Testis (tissue), 2 donors: ENCODE measurements at regions not wholly inside any gene's neighbourhood (a gene's known extent, or its start where the extent isn't known, plus 50 kb on each side); places are given as distances from the start of the nearest gene placed in this dataset.

Experiments used
- DNase-seq: peaks from one replicate; pipeline ENCODE4 v3.0.0-alpha.2; 2019
- H3K27ac ChIP-seq, 2 donors: fragments of 200-600 bp; sonication (generic); one replicate each; pipeline ENCODE4 v1.5.1; 2019
- H3K27me3 ChIP-seq: fragments of 200-600 bp; sonication (generic); one replicate; pipeline ENCODE4 v1.5.1; 2019
- H3K36me3 ChIP-seq: fragments of 200-600 bp; sonication (generic); one replicate; pipeline ENCODE4 v1.5.1; 2017; ENCODE audit warnings: low read depth; ENCODE audit errors: missing control alignments
- H3K4me1 ChIP-seq: fragments of 200-600 bp; sonication (generic); one replicate; pipeline ENCODE4 v1.5.1; 2019
- H3K4me3 ChIP-seq, 2 donors: fragments of 200-600 bp; sonication (generic); one replicate each; pipeline ENCODE4 v1.5.1; 2017 to 2019
- H3K9me3 ChIP-seq: fragments of 200-600 bp; sonication (generic); one replicate; pipeline ENCODE4 v1.5.1; 2017
- POLR2A ChIP-seq: fragments of 450-650 bp; IDR thresholded peaks from one replicate; pipeline ENCODE4 v1.6.1; 2017; ENCODE audit warnings: antibody characterized with exemption, mild to moderate bottlenecking, moderate library complexity
- WGBS, 2 donors: methylation state at CpG; one replicate each; pipeline ENCODE4 v1.1.5; 2018; 5-methylcytosine and 5-hydroxymethylcytosine counted together
- intact Hi-C: fragments of 100-400 bp; cut with DNase I; formaldehyde crosslinking; loops from one replicate; pipeline ENCODE4 v1.15.1; 2023; ENCODE audit warnings: low total_unique reads
- TF ChIP-seq, protein P1 (sequence below), 3 experiments: fragments of 450-650 bp in 2 of 3; fragments of 200-600 bp in 1 of 3; sonication (generic) in 1 of 3; IDR thresholded peaks; one replicate each; pipeline ENCODE4 v1.5.1; 2016 to 2019; ENCODE audit warnings: antibody characterized with exemption in 3 of 3, mild to moderate bottlenecking in 2 of 3, moderate library complexity in 1 of 3

DNA sequence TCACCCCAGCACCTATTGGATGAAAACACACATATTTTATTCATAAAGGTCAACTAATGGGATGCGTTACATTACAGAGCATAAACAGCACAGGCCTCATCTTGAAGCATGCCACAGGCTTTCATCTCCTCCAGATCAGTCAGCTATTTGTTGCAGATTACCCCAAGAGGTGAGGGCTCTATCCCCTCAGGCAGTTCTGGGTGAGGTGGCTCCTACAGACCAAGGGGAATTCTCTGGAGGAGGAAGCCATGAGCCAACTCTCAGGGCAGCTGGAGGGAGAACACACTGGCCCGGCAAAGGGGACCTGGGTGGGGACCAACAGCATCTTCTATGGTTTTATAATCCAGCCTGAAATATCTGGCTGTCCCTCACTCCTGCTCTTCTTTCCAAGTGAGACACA is 126.4 kb upstream of the BTBD3 start:
- Histone ChIP-seq H3K27me3 (no peaks in the 10 kb centered on the region), H3K4me1 (no peaks in the 10 kb centered on the region), H3K27ac (no peak overlapping the region), H3K9me3 (no peaks in the 10 kb centered on the region), H3K36me3 (no peaks in the 10 kb centered on the region), H3K4me3 (no peak overlapping the region)
- TF ChIP-seq, protein P1, sequence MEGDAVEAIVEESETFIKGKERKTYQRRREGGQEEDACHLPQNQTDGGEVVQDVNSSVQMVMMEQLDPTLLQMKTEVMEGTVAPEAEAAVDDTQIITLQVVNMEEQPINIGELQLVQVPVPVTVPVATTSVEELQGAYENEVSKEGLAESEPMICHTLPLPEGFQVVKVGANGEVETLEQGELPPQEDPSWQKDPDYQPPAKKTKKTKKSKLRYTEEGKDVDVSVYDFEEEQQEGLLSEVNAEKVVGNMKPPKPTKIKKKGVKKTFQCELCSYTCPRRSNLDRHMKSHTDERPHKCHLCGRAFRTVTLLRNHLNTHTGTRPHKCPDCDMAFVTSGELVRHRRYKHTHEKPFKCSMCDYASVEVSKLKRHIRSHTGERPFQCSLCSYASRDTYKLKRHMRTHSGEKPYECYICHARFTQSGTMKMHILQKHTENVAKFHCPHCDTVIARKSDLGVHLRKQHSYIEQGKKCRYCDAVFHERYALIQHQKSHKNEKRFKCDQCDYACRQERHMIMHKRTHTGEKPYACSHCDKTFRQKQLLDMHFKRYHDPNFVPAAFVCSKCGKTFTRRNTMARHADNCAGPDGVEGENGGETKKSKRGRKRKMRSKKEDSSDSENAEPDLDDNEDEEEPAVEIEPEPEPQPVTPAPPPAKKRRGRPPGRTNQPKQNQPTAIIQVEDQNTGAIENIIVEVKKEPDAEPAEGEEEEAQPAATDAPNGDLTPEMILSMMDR (IDR thresholded peaks at IDR 0.05): no peak
- TF ChIP-seq POLR2A: no peak
- intact Hi-C loops: no loop called here
- no peak for DNase-seq
- 68 to 86% methylated on average over 2 of the region's 2 CpGs for WGBS, 2 donors

DNA sequence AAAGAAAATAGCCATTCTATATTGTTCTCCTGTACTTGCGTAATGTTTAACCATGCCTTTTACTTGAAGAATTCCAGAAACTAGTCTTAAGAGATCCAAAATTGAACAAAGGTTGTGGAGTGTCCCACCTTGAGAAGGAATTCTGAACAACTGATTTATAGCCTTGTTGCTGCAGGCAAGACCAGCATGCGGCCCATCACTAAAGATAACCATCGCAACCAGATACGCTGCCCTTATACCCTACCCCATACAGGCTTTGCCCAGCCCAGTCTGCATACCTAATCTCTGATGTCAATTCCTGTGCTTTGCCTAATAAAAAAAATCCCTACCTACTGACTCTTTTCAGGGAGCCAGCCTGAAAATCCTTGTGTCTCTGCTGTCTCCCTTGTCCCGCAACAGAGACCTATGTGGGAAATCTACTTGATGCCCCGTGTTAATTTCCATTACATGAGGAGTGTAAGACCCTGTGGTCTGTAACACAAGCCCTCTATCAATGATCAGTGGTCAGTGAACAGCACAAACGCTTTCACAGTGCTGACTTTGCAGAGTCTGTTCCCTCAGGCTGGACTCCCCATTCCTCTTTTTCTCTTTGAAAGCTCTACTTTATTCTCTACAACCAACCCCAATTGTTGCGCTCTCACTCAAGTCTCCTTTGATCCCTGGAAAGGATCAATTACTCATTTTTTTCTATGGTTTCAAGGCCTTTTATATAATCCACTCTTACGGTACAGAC is 125.7 kb upstream of the BTBD3 start:
- Histone ChIP-seq H3K4me1 (no peaks in the 10 kb centered on the region), H3K36me3 (no peaks in the 10 kb centered on the region), H3K9me3 (no peaks in the 10 kb centered on the region), H3K4me3 (no peak overlapping the region), H3K27me3 (no peaks in the 10 kb centered on the region), H3K27ac (no peak overlapping the region)
- intact Hi-C loops: no loop called here
- no peak for TF ChIP-seq POLR2A
- TF ChIP-seq, protein P1 (IDR thresholded peaks at IDR 0.05): no peak
- 85 to 87% methylated on average over 9 of the region's 9 CpGs for WGBS, 2 donors
- DNase-seq: no peak

DNA sequence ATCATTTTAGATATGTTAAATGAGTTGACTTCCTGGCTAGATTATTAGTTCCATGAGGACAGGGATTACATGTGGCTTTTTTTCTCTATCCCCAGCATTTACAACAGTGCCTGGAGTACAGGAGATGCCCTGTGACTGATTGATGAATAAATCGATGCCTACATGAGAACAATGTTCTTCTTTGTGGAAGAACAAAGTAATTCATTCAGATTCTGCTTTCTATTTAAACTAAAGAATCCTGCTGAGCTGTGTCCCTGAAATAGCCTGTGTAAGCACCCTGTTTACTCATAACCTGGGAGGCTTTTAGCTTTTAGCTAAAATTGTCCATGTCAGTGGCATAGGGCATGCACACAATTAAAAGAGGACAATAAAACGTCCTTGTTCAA is 125.1 kb upstream of the BTBD3 start:
- H3K4me3 ChIP-seq: no peak overlapping the region
- 62 to 75% methylated on average over 2 of the region's 2 CpGs for WGBS, 2 donors
- no peaks in the 10 kb centered on the region for H3K27me3 ChIP-seq
- no peak for TF ChIP-seq POLR2A
- TF ChIP-seq, protein P1 (IDR thresholded peaks at IDR 0.05): no peak
- H3K27ac ChIP-seq: no peak overlapping the region
- no peaks in the 10 kb centered on the region for H3K9me3 ChIP-seq
- no peaks in the 10 kb centered on the region for H3K36me3 ChIP-seq
- intact Hi-C loops: no loop called here
- H3K4me1 ChIP-seq: no peaks in the 10 kb centered on the region
- DNase-seq: no peak

DNA sequence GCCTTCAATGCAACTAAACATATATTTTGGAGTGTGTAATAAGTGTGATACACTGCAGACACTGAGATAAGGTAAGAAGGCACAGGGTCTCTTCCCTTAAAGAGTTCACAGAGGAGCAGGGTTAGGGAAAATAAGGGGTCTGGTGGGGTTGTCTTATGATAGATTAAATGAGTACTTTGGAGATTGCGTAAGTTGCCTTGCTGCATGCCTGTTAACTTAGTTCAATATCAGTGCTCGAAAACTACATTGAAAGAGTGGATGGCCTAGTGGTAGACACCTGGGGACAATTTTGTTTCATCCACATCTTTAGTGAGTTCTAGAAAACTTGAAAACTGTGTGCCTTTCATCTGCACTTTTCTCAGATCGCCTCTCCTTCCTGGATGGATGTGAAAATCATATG is 123.2 kb upstream of the BTBD3 start:
- Histone ChIP-seq H3K9me3 (no peaks in the 10 kb centered on the region), H3K4me3 (no peak overlapping the region), H3K27me3 (no peaks in the 10 kb centered on the region), H3K27ac (no peak overlapping the region), H3K4me1 (no peaks in the 10 kb centered on the region), H3K36me3 (no peaks in the 10 kb centered on the region)
- intact Hi-C loops: no loop called here
- no peak for DNase-seq
- WGBS, 2 donors: 93 to 99% methylated on average over 3 of the region's 3 CpGs
- TF ChIP-seq, protein P1 (IDR thresholded peaks at IDR 0.05): no peak
- no peak for TF ChIP-seq POLR2A

DNA sequence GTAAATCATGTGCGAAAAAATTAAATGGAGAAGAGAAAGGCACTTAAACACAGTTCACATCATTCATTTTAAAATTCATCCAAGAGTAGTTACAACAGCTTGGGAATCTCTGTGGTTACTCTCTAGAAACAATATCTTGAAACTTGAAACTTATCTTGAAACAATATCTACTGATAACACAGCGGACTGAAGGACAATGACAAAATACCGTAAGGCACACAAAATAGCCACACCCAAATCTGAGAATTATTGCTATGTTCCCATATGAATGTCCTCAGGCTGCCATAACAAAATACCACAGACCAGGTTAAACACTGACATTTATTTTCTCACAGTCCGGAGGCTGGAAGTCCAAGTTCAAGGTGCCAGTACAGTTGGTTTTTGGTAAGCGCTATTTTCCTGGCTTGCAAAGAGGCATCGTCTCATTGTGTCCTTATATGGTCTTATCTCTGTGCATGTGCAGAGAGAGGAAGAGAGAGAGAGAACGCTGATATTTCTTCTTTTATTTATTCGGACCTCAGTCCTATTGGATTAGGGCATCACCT is 122.5 kb upstream of the BTBD3 start:
- Histone ChIP-seq H3K4me3 (no peak overlapping the region), H3K4me1 (no peaks in the 10 kb centered on the region), H3K27ac (no peak overlapping the region), H3K9me3 (no peaks in the 10 kb centered on the region), H3K27me3 (no peaks in the 10 kb centered on the region), H3K36me3 (no peaks in the 10 kb centered on the region)
- WGBS, 2 donors: 85 to 90% methylated on average over 8 of the region's 8 CpGs
- TF ChIP-seq POLR2A: no peak
- TF ChIP-seq, protein P1 (IDR thresholded peaks at IDR 0.05): no peak
- intact Hi-C loops: no loop called here
- DNase-seq: no peak
